Stimulated activated effector memory CD8-positive, alpha-beta T cell treated with anti-CD3 and anti-CD28 coated beads, Interleukin-12 subunit alpha, Interleukin-12 subunit beta, amount 100 ng/mL, for 72 hours (primary cell): ENCODE measurements at regions not wholly inside any gene's neighbourhood (a gene's known extent, or its start where the extent isn't known, plus 50 kb on each side); places are given as distances from the start of the nearest gene placed in this dataset.

ENCODE experiments used
- ATAC-seq: fragments of 150-1000 bp; cut with Tn5 transposase; 2 replicates; pipeline ENCODE4 v1.10.0; 2021
- DNase-seq, 2 donors: peaks; one replicate each; pipeline ENCODE4 v3.0.0; 2021 to 2022; ENCODE audit warnings: low spot score in 2 of 2
- H3K27ac Mint-ChIP-seq: one replicate; pipeline ENCODE4 v1.8.0; 2022; ENCODE audit warnings: mild to moderate bottlenecking, mixed read lengths
- H3K36me3 Mint-ChIP-seq: one replicate; pipeline ENCODE4 v1.8.0; 2022; ENCODE audit warnings: mild to moderate bottlenecking, mixed read lengths
- H3K4me1 Mint-ChIP-seq: one replicate; pipeline ENCODE4 v1.8.0; 2022; ENCODE audit warnings: mixed read lengths
- H3K4me3 Mint-ChIP-seq: one replicate; pipeline ENCODE4 v1.8.0; 2022; ENCODE audit warnings: mild to moderate bottlenecking, mixed read lengths
- H3K9me3 Mint-ChIP-seq: one replicate; pipeline ENCODE4 v1.8.0; 2022; ENCODE audit warnings: mixed read lengths

DNA sequence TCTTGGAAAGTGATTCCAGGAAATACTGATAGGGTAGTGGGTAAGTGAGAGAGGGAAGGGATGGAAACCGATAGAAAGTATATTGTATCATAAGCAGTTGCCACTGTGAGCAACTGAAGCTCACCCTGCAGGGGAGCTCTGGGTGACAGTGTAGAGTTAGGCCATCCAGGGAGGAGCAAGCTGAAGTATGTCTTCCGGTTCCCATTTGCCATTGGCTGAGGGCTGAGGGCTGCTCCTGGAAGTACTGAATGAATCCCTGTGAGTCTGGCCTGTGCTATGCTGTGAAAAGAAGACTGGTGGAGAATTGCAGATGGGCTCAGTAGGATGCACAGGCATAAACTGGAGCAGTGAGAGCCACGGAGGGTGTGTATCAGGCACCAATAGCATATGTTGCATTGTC is 348.3 kb downstream of the MFSD1 start:
- H3K4me3 Mint-ChIP-seq, result no peak overlapping the region
- H3K27ac Mint-ChIP-seq, result no peak overlapping the region
- peaks cover 3% of the 10 kb centered on the region for H3K9me3 Mint-ChIP-seq
- ATAC-seq (peak; percentile 49), DNase-seq (no peak)
- H3K4me1 Mint-ChIP-seq, result no peaks in the 10 kb centered on the region
- H3K36me3 Mint-ChIP-seq, result no peaks in the 10 kb centered on the region

GRCh38 chr3:159151130-159151529 is 349.3 kb downstream of the MFSD1 start:
- peaks cover 3% of the 10 kb centered on the region for H3K9me3 Mint-ChIP-seq
- H3K4me3 Mint-ChIP-seq, result no peak overlapping the region
- DNase-seq, result no peak
- no peaks in the 10 kb centered on the region for H3K4me1 Mint-ChIP-seq
- H3K36me3 Mint-ChIP-seq, result no peaks in the 10 kb centered on the region
- no peak for ATAC-seq
- no peak overlapping the region for H3K27ac Mint-ChIP-seq

DNA sequence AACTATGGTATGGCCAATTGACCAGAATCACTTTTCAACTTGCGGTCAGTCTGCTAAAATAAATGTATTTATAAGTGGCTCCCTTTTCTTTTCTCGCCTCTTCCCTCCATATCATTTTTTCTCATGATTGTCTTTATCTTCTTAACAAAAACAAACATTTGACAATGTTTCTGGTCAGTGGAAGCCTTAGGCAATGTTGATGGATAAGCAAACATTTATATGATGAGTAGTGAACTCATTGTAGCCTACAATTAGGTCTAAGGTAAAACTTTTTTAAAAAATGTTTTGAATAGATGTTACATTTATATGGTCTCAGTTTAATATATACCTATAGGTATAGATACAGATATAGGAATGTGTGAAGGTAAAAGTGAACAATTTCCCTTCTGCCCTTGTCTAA is 355.4 kb downstream of the MFSD1 start:
- Mint-ChIP-seq H3K4me1 (no peaks in the 10 kb centered on the region), H3K9me3 (peaks cover 3% of the 10 kb centered on the region), H3K36me3 (no peaks in the 10 kb centered on the region), H3K4me3 (no peak overlapping the region), H3K27ac (no peak overlapping the region)
- DNase-seq (no peak), ATAC-seq (no peak)

- Mint-ChIP-seq H3K27ac (no peak overlapping the region), H3K36me3 (no peaks in the 10 kb centered on the region), H3K9me3 (peaks cover 3% of the 10 kb centered on the region), H3K4me1 (no peaks in the 10 kb centered on the region), H3K4me3 (no peak overlapping the region)
- DNase-seq, result no peak
- ATAC-seq, result no peak
Observed at GRCh38 chr3:159158213-159158612, 356.4 kb downstream of the MFSD1 start.

- DNase-seq, result no peak
- no peak overlapping the region for H3K4me3 Mint-ChIP-seq
- no peaks in the 10 kb centered on the region for H3K36me3 Mint-ChIP-seq
- peaks cover 3% of the 10 kb centered on the region for H3K9me3 Mint-ChIP-seq
- no peak overlapping the region for H3K27ac Mint-ChIP-seq
- H3K4me1 Mint-ChIP-seq, result no peaks in the 10 kb centered on the region
- ATAC-seq, result no peak
Observed at GRCh38 chr3:159158801-159159200, 356.9 kb downstream of the MFSD1 start.

DNA sequence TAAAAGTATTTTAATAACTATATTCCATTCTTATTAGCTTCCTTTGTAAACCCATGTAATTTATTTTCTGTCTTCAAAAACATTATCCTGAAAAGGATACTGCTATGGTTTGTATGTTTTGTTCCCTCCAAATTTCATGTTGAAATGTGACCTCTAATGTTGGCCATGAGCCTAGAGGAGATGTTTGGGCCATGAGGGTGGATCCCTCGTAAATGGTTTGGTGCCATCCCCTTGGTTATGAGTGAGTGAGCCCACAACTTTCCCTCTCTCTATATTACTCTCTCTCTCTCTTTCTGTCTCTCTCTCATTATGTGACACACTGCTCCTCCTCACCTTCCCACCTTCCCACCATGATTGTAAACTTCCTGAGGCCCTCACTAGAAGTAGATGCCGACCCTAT is 357.7 kb downstream of the MFSD1 start:
- Mint-ChIP-seq H3K27ac (no peak overlapping the region), H3K4me3 (no peak overlapping the region), H3K4me1 (no peaks in the 10 kb centered on the region), H3K36me3 (no peaks in the 10 kb centered on the region), H3K9me3 (peaks cover 3% of the 10 kb centered on the region)
- no peak for ATAC-seq
- DNase-seq, result no peak

DNA sequence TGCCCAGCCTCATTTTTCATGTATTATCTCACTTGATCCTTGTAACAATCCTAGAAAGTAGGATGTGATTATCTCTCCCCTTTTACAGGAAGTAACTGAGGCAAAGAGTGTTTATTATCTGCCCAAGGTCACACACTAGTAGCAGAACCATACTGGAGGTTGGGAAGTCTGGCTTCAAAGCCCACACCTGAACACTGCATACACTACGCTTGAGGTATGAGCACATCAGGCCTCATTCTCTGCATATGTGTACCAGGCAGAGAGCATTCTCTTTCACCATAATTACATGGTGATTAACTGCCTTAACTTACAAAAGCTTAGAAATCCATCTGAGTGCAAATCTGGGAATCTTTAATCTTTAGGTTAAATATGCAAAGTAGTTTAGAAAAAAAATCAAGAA is 361.8 kb downstream of the MFSD1 start:
- Mint-ChIP-seq H3K9me3 (no peaks in the 10 kb centered on the region), H3K4me3 (no peak overlapping the region), H3K4me1 (no peaks in the 10 kb centered on the region), H3K36me3 (no peaks in the 10 kb centered on the region), H3K27ac (no peak overlapping the region)
- DNase-seq, result no peak
- no peak for ATAC-seq

DNA sequence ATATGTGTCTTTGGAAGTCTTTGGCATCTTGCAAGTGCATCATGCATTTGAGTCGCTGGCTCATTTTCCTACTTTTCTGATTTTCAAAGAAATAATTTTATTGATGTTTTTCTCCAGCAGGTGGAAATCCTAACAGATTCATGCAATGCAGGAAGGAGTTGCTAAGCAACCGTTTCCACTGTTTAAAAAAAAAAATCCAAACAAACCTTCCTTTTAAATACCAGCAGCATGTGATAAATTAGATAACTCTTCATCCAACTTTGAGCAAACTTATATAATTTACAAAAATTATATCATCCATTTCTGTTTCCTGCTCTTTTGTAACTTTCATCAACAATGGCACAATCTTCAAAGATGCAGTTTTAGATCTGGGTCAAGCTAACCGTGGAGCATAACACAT is 364.1 kb downstream of the MFSD1 start:
- ATAC-seq (no peak), DNase-seq (no peak)
- Mint-ChIP-seq H3K4me1 (no peaks in the 10 kb centered on the region), H3K27ac (no peak overlapping the region), H3K36me3 (no peaks in the 10 kb centered on the region), H3K4me3 (no peak overlapping the region), H3K9me3 (no peaks in the 10 kb centered on the region)

DNA sequence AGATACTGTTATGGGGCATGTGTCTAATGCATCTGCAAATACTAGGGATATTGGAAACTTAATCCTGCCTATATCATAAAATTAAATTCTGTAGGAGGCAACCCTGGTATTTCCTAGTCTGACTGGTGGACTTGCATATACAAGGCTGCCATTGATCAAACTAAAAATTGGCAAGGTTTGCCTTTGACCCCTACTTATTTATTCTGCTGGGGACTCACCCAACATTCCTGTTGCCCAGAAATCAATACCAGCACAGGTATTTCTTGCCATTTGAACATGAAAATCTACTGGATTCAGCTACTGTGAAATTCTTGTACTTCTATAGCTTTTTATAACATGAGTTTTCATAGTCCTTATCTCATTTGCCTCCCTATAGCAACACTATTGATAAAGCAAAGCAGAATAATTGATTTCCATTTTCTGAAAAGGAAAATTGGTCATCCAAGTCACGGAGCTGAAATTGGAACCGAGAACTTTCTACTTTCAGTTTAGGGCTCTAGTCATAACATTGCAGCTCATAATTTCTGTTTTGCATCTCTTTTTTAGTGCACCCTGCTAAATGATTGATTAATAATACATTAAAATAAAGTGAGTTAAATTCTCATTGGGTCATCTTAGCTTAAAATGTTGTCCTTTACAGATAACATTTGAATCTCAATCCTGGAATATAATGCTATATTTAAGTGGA is 365.2 kb downstream of the MFSD1 start:
- H3K9me3 Mint-ChIP-seq, result no peaks in the 10 kb centered on the region
- H3K27ac Mint-ChIP-seq, result no peak overlapping the region
- H3K4me1 Mint-ChIP-seq, result no peaks in the 10 kb centered on the region
- no peaks in the 10 kb centered on the region for H3K36me3 Mint-ChIP-seq
- no peak overlapping the region for H3K4me3 Mint-ChIP-seq
- no peak for ATAC-seq
- DNase-seq, result no peak

DNA sequence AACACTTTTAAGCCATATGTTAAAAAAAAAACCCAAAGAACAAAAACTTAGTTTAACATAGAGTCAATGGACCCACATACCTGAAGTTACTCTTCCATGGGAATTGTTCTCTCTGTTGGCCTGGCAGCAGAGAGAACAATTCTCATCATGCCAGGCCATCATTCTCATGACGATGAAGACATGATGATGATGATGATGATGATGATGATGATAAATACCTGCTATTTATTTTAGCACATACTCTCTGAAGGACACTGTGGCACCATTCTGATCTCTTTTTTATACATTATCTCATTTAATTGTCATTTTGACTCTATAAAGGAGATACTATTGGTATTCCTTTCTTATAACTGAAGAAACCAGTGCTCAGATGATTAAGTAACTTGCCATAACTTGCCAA is 366.9 kb downstream of the MFSD1 start:
- DNase-seq (no peak), ATAC-seq (no peak)
- Mint-ChIP-seq H3K4me1 (no peaks in the 10 kb centered on the region), H3K27ac (no peak overlapping the region), H3K36me3 (no peaks in the 10 kb centered on the region), H3K4me3 (no peak overlapping the region), H3K9me3 (no peaks in the 10 kb centered on the region)

DNA sequence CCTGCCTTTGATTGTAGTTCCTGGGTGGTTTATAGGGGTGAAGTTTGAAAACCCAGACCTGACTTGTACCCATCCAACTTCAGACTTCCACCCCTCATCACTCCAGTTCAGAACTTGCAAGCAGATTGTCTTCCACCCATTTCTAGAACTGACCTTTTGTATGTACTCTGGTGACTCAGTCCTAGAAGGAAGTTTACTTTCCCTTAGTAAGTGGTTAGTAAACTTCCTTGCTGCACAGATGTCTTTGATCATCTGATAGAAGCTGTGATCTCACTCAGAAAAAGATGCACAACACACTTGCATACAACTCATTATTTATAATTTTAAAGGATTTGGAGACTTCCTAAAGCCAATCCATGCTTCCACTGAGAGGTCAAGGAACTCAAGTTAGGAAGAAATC is 368.0 kb downstream of the MFSD1 start:
- H3K4me1 Mint-ChIP-seq, result no peaks in the 10 kb centered on the region
- H3K27ac Mint-ChIP-seq, result no peak overlapping the region
- no peaks in the 10 kb centered on the region for H3K36me3 Mint-ChIP-seq
- H3K9me3 Mint-ChIP-seq, result no peaks in the 10 kb centered on the region
- DNase-seq (no peak), ATAC-seq (no peak)
- no peak overlapping the region for H3K4me3 Mint-ChIP-seq

DNA sequence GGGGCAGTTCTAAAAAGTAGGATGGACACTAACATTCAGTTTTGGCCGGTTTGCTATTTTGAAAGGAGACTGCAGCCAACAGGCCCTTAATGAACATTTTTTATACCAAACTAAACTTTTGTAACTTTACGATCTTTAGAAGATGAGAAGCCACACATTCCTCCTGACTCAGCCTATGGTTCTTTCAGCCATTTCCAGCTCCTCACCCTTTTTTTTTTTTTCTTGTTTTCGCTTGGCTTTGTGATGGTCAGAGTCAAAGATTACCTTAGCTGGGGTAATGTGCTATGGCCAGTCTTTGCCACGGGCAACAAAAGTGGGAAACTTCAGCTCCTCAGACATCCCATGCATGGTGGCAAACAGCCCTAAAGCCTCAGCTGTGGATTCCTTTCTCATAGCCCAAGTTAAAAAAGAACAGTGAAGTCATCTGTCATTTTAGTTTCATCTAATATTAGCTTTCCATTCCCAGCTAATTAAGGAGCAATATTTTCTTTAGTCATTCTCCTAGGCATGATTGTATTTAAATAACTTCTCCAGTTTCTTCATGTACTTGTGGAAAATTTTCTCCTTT is 368.7 kb downstream of the MFSD1 start:
- Mint-ChIP-seq H3K36me3 (no peaks in the 10 kb centered on the region), H3K4me1 (no peaks in the 10 kb centered on the region), H3K9me3 (no peaks in the 10 kb centered on the region), H3K4me3 (no peak overlapping the region), H3K27ac (no peak overlapping the region)
- ATAC-seq, result no peak
- no peak for DNase-seq

DNA sequence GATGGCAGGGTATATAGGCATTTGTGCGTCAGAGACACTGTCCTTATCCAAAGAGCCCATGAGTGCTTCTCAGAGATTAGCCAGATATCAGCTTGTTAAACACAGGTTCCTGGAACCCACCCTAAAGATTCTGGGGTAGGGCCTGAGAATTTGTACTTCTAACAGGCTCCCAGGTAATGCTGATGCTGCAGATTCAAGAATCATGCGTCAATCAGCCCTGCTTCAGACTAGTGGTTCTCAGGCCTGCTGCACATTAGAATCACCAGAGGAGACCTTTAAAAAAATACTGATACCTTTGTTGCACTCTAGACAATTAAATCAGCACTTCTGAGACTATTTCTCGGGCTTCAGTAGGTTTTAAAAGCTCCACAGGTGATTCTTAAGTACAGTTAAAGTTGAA is 369.5 kb downstream of the MFSD1 start:
- DNase-seq (no peak), ATAC-seq (no peak)
- no peaks in the 10 kb centered on the region for H3K36me3 Mint-ChIP-seq
- H3K4me1 Mint-ChIP-seq, result no peaks in the 10 kb centered on the region
- no peak overlapping the region for H3K27ac Mint-ChIP-seq
- no peaks in the 10 kb centered on the region for H3K9me3 Mint-ChIP-seq
- no peak overlapping the region for H3K4me3 Mint-ChIP-seq

- no peak for ATAC-seq
- Mint-ChIP-seq H3K4me3 (no peak overlapping the region), H3K36me3 (no peaks in the 10 kb centered on the region), H3K27ac (no peak overlapping the region), H3K4me1 (no peaks in the 10 kb centered on the region), H3K9me3 (no peaks in the 10 kb centered on the region)
- no peak for DNase-seq
Observed at GRCh38 chr3:159172473-159172872, 370.6 kb downstream of the MFSD1 start.

- Mint-ChIP-seq H3K4me1 (no peaks in the 10 kb centered on the region), H3K36me3 (no peaks in the 10 kb centered on the region), H3K4me3 (no peak overlapping the region), H3K9me3 (no peaks in the 10 kb centered on the region), H3K27ac (no peak overlapping the region)
- ATAC-seq, result no peak
- DNase-seq, result no peak
Observed at GRCh38 chr3:159174715-159175692, 373.1 kb downstream of the MFSD1 start.
